OCI-LY1 (cell line): ENCODE measurements at regions not wholly inside any gene's neighbourhood (a gene's known extent, or its start where the extent isn't known, plus 50 kb on each side); places are given as distances from the start of the nearest gene placed in this dataset.

Source experiments
- CTCF ChIP-seq: fragments of 200-600 bp; sonication (generic), shearing (Covaris generic); IDR thresholded peaks from 2 replicates; pipeline ENCODE4 v1.5.1; 2017; ENCODE audit warnings: mild to moderate bottlenecking, antibody characterized with exemption, low read length, moderate library complexity, mixed read lengths
- EZH2 ChIP-seq: fragments of 200-600 bp; sonication (generic), shearing (Covaris generic); IDR thresholded peaks from 2 replicates; pipeline ENCODE4 v1.8.0; 2017; ENCODE audit warnings: borderline replicate concordance, mixed run types, mild to moderate bottlenecking, antibody characterized with exemption, low read length, moderate library complexity, mixed read lengths

- TF ChIP-seq CTCF (no peak), EZH2 (no peak)
Observed at GRCh38 chr10:3986493-3987142, 201.6 kb upstream of the KLF6 start.
